GM18858 (cell line): ENCODE measurements at regions not wholly inside any gene's neighbourhood (a gene's known extent, or its start where the extent isn't known, plus 50 kb on each side); places are given as distances from the start of the nearest gene placed in this dataset.

Source experiments
- ATAC-seq: cut with Tn5 transposase; IDR thresholded peaks from one replicate; pipeline ENCODE4 v1.9.1; 2021; ENCODE audit not compliant: unreplicated experiment

GRCh38 chr7:106806556-106806955 lies 58.5 kb upstream of the PIK3CG start:
- no peak for ATAC-seq

- no peak for ATAC-seq
Measured at GRCh38 chr7:106807474-106807873, 57.6 kb upstream of the PIK3CG start.

GRCh38 chr7:106808967-106809635 lies 56.0 kb upstream of the PIK3CG start:
- no peak for ATAC-seq

- ATAC-seq: no peak
Measured at GRCh38 chr7:106811472-106811871, 53.6 kb upstream of the PIK3CG start.

GRCh38 chr7:106812027-106812643 lies 52.9 kb upstream of the PIK3CG start:
- no peak for ATAC-seq

- ATAC-seq: no peak
Measured at GRCh38 chr7:106813705-106814305, 51.3 kb upstream of the PIK3CG start.

GRCh38 chr7:106814887-106815286 lies 50.2 kb upstream of the PIK3CG start:
- ATAC-seq: no peak
